Middle frontal gyrus (tissue), 1 donor: ENCODE measurements at regions not wholly inside any gene's neighbourhood (a gene's known extent, or its start where the extent isn't known, plus 50 kb on each side); places are given as distances from the start of the nearest gene placed in this dataset.

Experiments
- DNase-seq: peaks from one replicate; pipeline ENCODE4 v3.0.0-alpha.2; 2015; ENCODE audit warnings: low spot score; ENCODE audit errors: extremely low spot score

GRCh38 chr20:50341050-50341449, 150.4 kb downstream of the CEBPB start:
- no peak for DNase-seq

GRCh38 chr20:50341880-50342637, 151.4 kb downstream of the CEBPB start:
- DNase-seq: no peak

GRCh38 chr20:50342638-50343102, 152.0 kb downstream of the CEBPB start:
- no peak for DNase-seq

- no peak for DNase-seq
Observed at GRCh38 chr20:50343125-50343489, 152.5 kb downstream of the CEBPB start.

GRCh38 chr20:50343490-50344179, 153.0 kb downstream of the CEBPB start:
- DNase-seq: no peak

GRCh38 chr20:50344232-50345071, 153.8 kb downstream of the CEBPB start:
- no peak for DNase-seq

- DNase-seq: no peak
Observed at GRCh38 chr20:50345712-50346373, 155.2 kb downstream of the CEBPB start.

GRCh38 chr20:50346374-50347283, 156.0 kb downstream of the CEBPB start:
- DNase-seq: peak; percentile 68

- no peak for DNase-seq
Observed at GRCh38 chr20:50347284-50348063, 156.8 kb downstream of the CEBPB start.

GRCh38 chr20:50348096-50348495, 157.5 kb downstream of the CEBPB start:
- DNase-seq: no peak

- DNase-seq: no peak
Observed at GRCh38 chr20:50350510-50351249, 159.5 kb upstream of the PTPN1 start.

- DNase-seq: no peak
Observed at GRCh38 chr20:50351541-50351940, 158.6 kb upstream of the PTPN1 start.

- DNase-seq: no peak
Observed at GRCh38 chr20:50353289-50353961, 156.8 kb upstream of the PTPN1 start.

GRCh38 chr20:50354721-50355589, 155.2 kb upstream of the PTPN1 start:
- DNase-seq: no peak

GRCh38 chr20:50355590-50356524, 154.3 kb upstream of the PTPN1 start:
- no peak for DNase-seq

GRCh38 chr20:50356525-50356885, 153.7 kb upstream of the PTPN1 start:
- no peak for DNase-seq
